ENCODE measurements at regions not wholly inside any gene's neighbourhood (a gene's known extent, or its start where the extent isn't known, plus 50 kb on each side); places are given as distances from the start of the nearest gene placed in this dataset.

GRCh38 chr11:134906356-134906955 lies 494.4 kb upstream of the B3GAT1 start:
- intact Hi-C loops (cut with micrococcal nuclease) = no loop called here
- no peaks in the 10 kb centered on the region for H3K9me3 Mint-ChIP-seq
- no peak for DNase-seq (ENCODE audit: low spot score)
- no peaks in the 10 kb centered on the region for H3K36me3 Mint-ChIP-seq (ENCODE audit: low read depth)
- H3K4me3 Mint-ChIP-seq = no peak overlapping the region
- no peaks in the 10 kb centered on the region for H3K4me1 Mint-ChIP-seq (ENCODE audit: low read depth)
- H3K27ac Mint-ChIP-seq = no peak overlapping the region
- no peaks in the 10 kb centered on the region for H3K27me3 Mint-ChIP-seq (ENCODE audit: insufficient read depth)

GRCh38 chr11:134905928-134906327 lies 493.9 kb upstream of the B3GAT1 start:
- H3K27ac Mint-ChIP-seq = no peak overlapping the region
- no peaks in the 10 kb centered on the region for H3K36me3 Mint-ChIP-seq (ENCODE audit: low read depth)
- intact Hi-C loops (cut with micrococcal nuclease) = no loop called here
- H3K27me3 Mint-ChIP-seq (ENCODE audit: insufficient read depth) = no peaks in the 10 kb centered on the region
- no peaks in the 10 kb centered on the region for H3K4me1 Mint-ChIP-seq (ENCODE audit: low read depth)
- H3K4me3 Mint-ChIP-seq = no peak overlapping the region
- no peak for DNase-seq (ENCODE audit: low spot score)
- H3K9me3 Mint-ChIP-seq = no peaks in the 10 kb centered on the region

GRCh38 chr11:134905517-134905916 lies 493.5 kb upstream of the B3GAT1 start:
- intact Hi-C loops (cut with micrococcal nuclease) = no loop called here
- Mint-ChIP-seq H3K4me3 (no peak overlapping the region), H3K36me3 (ENCODE audit: low read depth) (no peaks in the 10 kb centered on the region), H3K27ac (no peak overlapping the region), H3K9me3 (no peaks in the 10 kb centered on the region), H3K27me3 (ENCODE audit: insufficient read depth) (no peaks in the 10 kb centered on the region), H3K4me1 (ENCODE audit: low read depth) (no peaks in the 10 kb centered on the region)
- no peak for DNase-seq (ENCODE audit: low spot score)

- intact Hi-C loops (cut with micrococcal nuclease) = no loop called here
- no peak overlapping the region for H3K4me3 Mint-ChIP-seq
- DNase-seq (ENCODE audit: low spot score) = no peak
- H3K4me1 Mint-ChIP-seq (ENCODE audit: low read depth) = no peaks in the 10 kb centered on the region
- H3K27me3 Mint-ChIP-seq (ENCODE audit: insufficient read depth) = no peaks in the 10 kb centered on the region
- no peak overlapping the region for H3K27ac Mint-ChIP-seq
- no peaks in the 10 kb centered on the region for H3K36me3 Mint-ChIP-seq (ENCODE audit: low read depth)
- no peaks in the 10 kb centered on the region for H3K9me3 Mint-ChIP-seq
Observed at GRCh38 chr11:134904103-134904790, 492.2 kb upstream of the B3GAT1 start.

GRCh38 chr11:134901955-134902918 lies 490.2 kb upstream of the B3GAT1 start:
- Mint-ChIP-seq H3K36me3 (ENCODE audit: low read depth) (no peaks in the 10 kb centered on the region), H3K9me3 (no peaks in the 10 kb centered on the region), H3K4me1 (ENCODE audit: low read depth) (no peaks in the 10 kb centered on the region), H3K27me3 (ENCODE audit: insufficient read depth) (no peaks in the 10 kb centered on the region), H3K4me3 (no peak overlapping the region), H3K27ac (no peak overlapping the region)
- intact Hi-C loops (cut with micrococcal nuclease) = no loop called here
- no peak for DNase-seq (ENCODE audit: low spot score)

- peaks cover 2% of the 10 kb centered on the region for H3K27me3 Mint-ChIP-seq (ENCODE audit: insufficient read depth)
- DNase-seq (ENCODE audit: low spot score) = no peak
- H3K36me3 Mint-ChIP-seq (ENCODE audit: low read depth) = no peaks in the 10 kb centered on the region
- intact Hi-C loops (cut with micrococcal nuclease) = no loop called here
- H3K4me3 Mint-ChIP-seq = no peak overlapping the region
- no peaks in the 10 kb centered on the region for H3K9me3 Mint-ChIP-seq
- H3K4me1 Mint-ChIP-seq (ENCODE audit: low read depth) = no peaks in the 10 kb centered on the region
- H3K27ac Mint-ChIP-seq = no peak overlapping the region
Observed at GRCh38 chr11:134901542-134901941, 489.5 kb upstream of the B3GAT1 start.

GRCh38 chr11:134893810-134894685 lies 482.0 kb upstream of the B3GAT1 start:
- Mint-ChIP-seq H3K27me3 (ENCODE audit: insufficient read depth) (peaks cover 2% of the 10 kb centered on the region), H3K36me3 (ENCODE audit: low read depth) (no peaks in the 10 kb centered on the region), H3K27ac (no peak overlapping the region), H3K4me3 (no peak overlapping the region), H3K9me3 (no peaks in the 10 kb centered on the region), H3K4me1 (ENCODE audit: low read depth) (no peaks in the 10 kb centered on the region)
- no peak for DNase-seq (ENCODE audit: low spot score)
- intact Hi-C loops (cut with micrococcal nuclease) = no loop called here

- Mint-ChIP-seq H3K36me3 (ENCODE audit: low read depth) (no peaks in the 10 kb centered on the region), H3K4me3 (no peak overlapping the region), H3K4me1 (ENCODE audit: low read depth) (no peaks in the 10 kb centered on the region), H3K9me3 (no peaks in the 10 kb centered on the region), H3K27me3 (ENCODE audit: insufficient read depth) (no peaks in the 10 kb centered on the region), H3K27ac (no peak overlapping the region)
- intact Hi-C loops (cut with micrococcal nuclease) = no loop called here
- DNase-seq (ENCODE audit: low spot score) = no peak
Observed at GRCh38 chr11:134890446-134890845, 478.4 kb upstream of the B3GAT1 start.

- intact Hi-C loops (cut with micrococcal nuclease) = no loop called here
- H3K27me3 Mint-ChIP-seq (ENCODE audit: insufficient read depth) = no peaks in the 10 kb centered on the region
- H3K36me3 Mint-ChIP-seq (ENCODE audit: low read depth) = no peaks in the 10 kb centered on the region
- H3K9me3 Mint-ChIP-seq = no peaks in the 10 kb centered on the region
- no peak overlapping the region for H3K27ac Mint-ChIP-seq
- no peak for DNase-seq (ENCODE audit: low spot score)
- H3K4me1 Mint-ChIP-seq (ENCODE audit: low read depth) = no peaks in the 10 kb centered on the region
- H3K4me3 Mint-ChIP-seq = no peak overlapping the region
Observed at GRCh38 chr11:134889832-134890231, 477.8 kb upstream of the B3GAT1 start.

- intact Hi-C loops (cut with micrococcal nuclease) = no loop called here
- Mint-ChIP-seq H3K27ac (no peak overlapping the region), H3K4me3 (no peak overlapping the region), H3K36me3 (ENCODE audit: low read depth) (no peaks in the 10 kb centered on the region), H3K27me3 (ENCODE audit: insufficient read depth) (no peaks in the 10 kb centered on the region), H3K4me1 (ENCODE audit: low read depth) (no peaks in the 10 kb centered on the region), H3K9me3 (no peaks in the 10 kb centered on the region)
- DNase-seq (ENCODE audit: low spot score) = no peak
Observed at GRCh38 chr11:134888821-134889220, 476.8 kb upstream of the B3GAT1 start.

GRCh38 chr11:134887896-134888295 lies 475.9 kb upstream of the B3GAT1 start:
- Mint-ChIP-seq H3K4me3 (no peak overlapping the region), H3K9me3 (no peaks in the 10 kb centered on the region), H3K4me1 (ENCODE audit: low read depth) (no peaks in the 10 kb centered on the region), H3K27me3 (ENCODE audit: insufficient read depth) (no peaks in the 10 kb centered on the region), H3K36me3 (ENCODE audit: low read depth) (no peaks in the 10 kb centered on the region), H3K27ac (no peak overlapping the region)
- DNase-seq (ENCODE audit: low spot score) = no peak
- intact Hi-C loops (cut with micrococcal nuclease) = no loop called here

GRCh38 chr11:134883484-134883883 lies 471.4 kb upstream of the B3GAT1 start:
- H3K36me3 Mint-ChIP-seq (ENCODE audit: low read depth) = no peaks in the 10 kb centered on the region
- no peak overlapping the region for H3K27ac Mint-ChIP-seq
- intact Hi-C loops (cut with micrococcal nuclease) = no loop called here
- peaks cover 1% of the 10 kb centered on the region for H3K27me3 Mint-ChIP-seq (ENCODE audit: insufficient read depth)
- H3K4me1 Mint-ChIP-seq (ENCODE audit: low read depth) = no peaks in the 10 kb centered on the region
- no peaks in the 10 kb centered on the region for H3K9me3 Mint-ChIP-seq
- H3K4me3 Mint-ChIP-seq = no peak overlapping the region
- no peak for DNase-seq (ENCODE audit: low spot score)
